ENCODE measurements at regions not wholly inside any gene's neighbourhood (a gene's known extent, or its start where the extent isn't known, plus 50 kb on each side); places are given as distances from the start of the nearest gene placed in this dataset.
"Not testable (repeated sequence)": the region's sequence is repeated elsewhere in the genome, so short reads cannot be mapped to it uniquely, and the experiment has no call there.

DNA sequence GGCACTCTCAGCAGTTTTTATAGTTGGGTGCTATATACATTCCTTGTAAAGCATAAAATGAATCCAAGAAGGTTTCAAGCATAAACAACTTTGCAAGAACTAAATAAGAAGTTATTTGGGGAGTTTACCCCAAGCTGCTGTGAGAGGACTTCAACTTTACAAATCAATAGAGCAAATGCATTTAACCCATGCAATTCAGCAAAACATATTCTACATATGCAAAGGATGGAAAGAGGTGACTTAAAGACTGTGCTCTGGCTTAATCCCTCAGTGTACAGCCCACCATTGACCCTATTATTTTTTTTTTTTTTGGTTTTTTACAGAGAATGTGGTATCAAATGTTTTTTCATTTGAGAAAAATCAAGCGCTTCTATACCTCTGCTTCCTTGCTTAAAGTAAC, 736.5 kb downstream of the CETN3 start:
- Histone ChIP-seq H3K4me3 (no peak overlapping the region), H3K27ac (no peak overlapping the region)
- DNase-seq (ENCODE audit: low spot score) = no peak
- no peak for TF ChIP-seq CTCF (IDR thresholded peaks at IDR 0.05)

- Histone ChIP-seq H3K4me3 (no peak overlapping the region), H3K27ac (no peak overlapping the region)
- no peak for TF ChIP-seq CTCF (IDR thresholded peaks at IDR 0.05)
- DNase-seq (ENCODE audit: low spot score) = no peak
Measured at GRCh38 chr5:89668821-89669220, 740.7 kb downstream of the CETN3 start.

DNA sequence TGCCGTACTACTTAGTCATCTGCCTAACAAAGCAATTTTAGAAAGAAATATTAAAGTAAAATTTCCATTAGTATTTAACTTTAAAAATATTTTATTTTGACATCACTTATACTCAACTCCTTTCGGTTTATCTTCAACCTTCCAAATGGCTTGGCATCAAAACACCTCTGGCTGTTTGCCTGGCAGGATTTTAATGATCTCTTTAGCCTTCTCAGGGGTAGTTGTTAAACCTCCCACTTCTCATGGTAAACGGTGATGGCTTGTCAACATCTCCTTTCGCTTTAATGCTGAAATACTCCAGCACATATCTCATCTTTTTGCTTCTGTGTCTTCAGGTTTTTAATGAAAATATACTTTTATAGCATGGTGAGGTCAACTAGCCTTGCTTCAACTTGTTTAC, 747.1 kb downstream of the CETN3 start:
- DNase-seq (ENCODE audit: low spot score) = no peak
- TF ChIP-seq CTCF (IDR thresholded peaks at IDR 0.05) = no peak
- Histone ChIP-seq H3K4me3 (no peak overlapping the region), H3K27ac (no peak overlapping the region)

DNA sequence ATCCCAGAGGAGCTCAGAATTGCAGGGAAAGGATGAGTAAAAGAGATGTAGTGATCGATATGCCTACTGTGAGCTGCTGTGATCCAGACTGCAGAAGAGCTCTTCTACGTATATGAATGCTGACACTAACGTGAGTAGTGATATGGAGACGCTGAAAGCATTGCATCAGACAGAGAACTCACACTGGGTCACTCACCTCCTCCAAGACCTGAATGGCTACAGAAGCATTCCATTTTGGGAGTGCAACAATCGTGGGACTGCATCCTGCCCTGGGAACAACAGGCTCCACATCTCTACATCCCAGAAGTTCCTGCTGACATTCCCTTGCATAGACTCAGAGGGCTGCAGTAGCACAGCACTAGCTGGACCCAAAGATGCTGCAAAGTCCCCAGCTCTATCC, 755.9 kb upstream of the MEF2C start:
- Histone ChIP-seq H3K27ac (no peak overlapping the region), H3K4me3 (no peak overlapping the region)
- DNase-seq (ENCODE audit: low spot score) = no peak
- no peak for TF ChIP-seq CTCF (IDR thresholded peaks at IDR 0.05)

- not testable (repeated sequence) for DNase-seq (ENCODE audit: low spot score); H3K4me3 ChIP-seq; H3K27ac ChIP-seq
Measured at GRCh38 chr5:89634176-89634575, 751.2 kb upstream of the MEF2C start.

- not testable (repeated sequence) for H3K27ac ChIP-seq; DNase-seq (ENCODE audit: low spot score); H3K4me3 ChIP-seq
Measured at GRCh38 chr5:89630064-89630463, 747.1 kb upstream of the MEF2C start.

- H3K4me3 ChIP-seq = no peak overlapping the region
- no peak for TF ChIP-seq CTCF (IDR thresholded peaks at IDR 0.05)
- H3K27ac ChIP-seq = no peak overlapping the region
- no peak for DNase-seq (ENCODE audit: low spot score)
Measured at GRCh38 chr5:89628876-89629635, 746.1 kb upstream of the MEF2C start.

GRCh38 chr5:89615839-89616518, 733.0 kb upstream of the MEF2C start:
- Histone ChIP-seq H3K27ac (no peak overlapping the region), H3K4me3 (no peak overlapping the region)
- no peak for DNase-seq (ENCODE audit: low spot score)
- TF ChIP-seq CTCF (IDR thresholded peaks at IDR 0.05) = no peak
